ENCODE measurements at regions not wholly inside any gene's neighbourhood (a gene's known extent, or its start where the extent isn't known, plus 50 kb on each side); places are given as distances from the start of the nearest gene placed in this dataset.

DNA sequence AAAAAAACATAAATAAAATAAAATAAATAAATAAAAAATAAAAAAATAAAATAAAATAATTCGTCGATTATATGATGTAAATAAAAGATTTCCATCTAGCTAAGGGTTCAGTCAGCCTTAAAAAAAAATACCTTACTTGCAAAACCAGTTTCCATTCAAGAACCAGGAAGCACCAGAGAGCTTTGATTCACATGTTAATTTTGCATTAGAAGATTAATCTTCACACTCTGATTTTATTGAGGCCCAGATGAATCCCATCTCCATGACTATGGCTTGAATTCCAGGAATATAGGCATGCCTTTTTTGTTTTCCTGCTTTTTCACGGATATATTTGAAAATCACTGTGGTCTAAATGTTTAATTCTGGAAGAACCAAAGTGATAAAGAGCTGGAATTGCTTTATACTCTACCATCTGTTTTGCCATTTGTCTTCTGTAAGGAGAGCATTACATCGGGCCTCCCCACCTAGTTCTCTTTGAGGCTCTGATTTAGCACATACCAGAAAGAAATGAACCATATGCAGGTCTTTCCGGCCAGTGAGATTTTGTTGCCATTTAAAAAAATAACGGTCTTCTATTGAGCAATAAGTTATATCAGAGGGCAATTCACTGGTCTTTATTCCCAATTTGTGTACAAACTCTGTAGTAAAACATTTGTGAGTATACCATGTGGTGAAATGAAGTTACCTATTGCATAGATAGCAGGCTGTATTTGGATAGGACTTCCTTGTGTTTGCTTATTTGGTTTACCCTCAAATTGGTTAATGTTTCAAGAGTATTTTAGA is 175.5 kb downstream of the AEBP2 start:
- TF ChIP-seq, protein P1, sequence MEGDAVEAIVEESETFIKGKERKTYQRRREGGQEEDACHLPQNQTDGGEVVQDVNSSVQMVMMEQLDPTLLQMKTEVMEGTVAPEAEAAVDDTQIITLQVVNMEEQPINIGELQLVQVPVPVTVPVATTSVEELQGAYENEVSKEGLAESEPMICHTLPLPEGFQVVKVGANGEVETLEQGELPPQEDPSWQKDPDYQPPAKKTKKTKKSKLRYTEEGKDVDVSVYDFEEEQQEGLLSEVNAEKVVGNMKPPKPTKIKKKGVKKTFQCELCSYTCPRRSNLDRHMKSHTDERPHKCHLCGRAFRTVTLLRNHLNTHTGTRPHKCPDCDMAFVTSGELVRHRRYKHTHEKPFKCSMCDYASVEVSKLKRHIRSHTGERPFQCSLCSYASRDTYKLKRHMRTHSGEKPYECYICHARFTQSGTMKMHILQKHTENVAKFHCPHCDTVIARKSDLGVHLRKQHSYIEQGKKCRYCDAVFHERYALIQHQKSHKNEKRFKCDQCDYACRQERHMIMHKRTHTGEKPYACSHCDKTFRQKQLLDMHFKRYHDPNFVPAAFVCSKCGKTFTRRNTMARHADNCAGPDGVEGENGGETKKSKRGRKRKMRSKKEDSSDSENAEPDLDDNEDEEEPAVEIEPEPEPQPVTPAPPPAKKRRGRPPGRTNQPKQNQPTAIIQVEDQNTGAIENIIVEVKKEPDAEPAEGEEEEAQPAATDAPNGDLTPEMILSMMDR (conservative IDR thresholded peaks at IDR 0.05; ENCODE audit: low read length), result no peak
- no peak for TF ChIP-seq EZH2phosphoT487 (IDR thresholded peaks at IDR 0.05; ENCODE audit: borderline replicate concordance)
